ENCODE measurements at regions not wholly inside any gene's neighbourhood (a gene's known extent, or its start where the extent isn't known, plus 50 kb on each side); places are given as distances from the start of the nearest gene placed in this dataset.

DNA sequence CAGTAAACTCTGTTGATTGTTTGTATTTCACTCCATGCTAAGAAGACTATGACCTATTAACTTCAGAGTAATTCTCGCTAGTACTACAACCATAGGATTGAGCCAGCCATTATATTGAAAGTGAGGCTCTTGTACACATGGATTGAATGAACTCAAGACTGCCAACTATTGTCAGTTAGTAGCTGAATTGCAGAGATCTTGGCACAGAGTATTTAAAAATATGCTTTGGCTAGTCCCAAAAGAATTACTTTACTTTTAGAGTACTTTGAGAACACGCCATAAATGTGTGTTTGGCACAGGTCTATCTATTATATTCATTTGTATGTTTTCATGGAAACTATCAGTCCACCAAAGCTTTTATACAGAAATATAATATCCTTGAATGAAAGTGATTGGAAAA is 226.7 kb upstream of the DCBLD2 start:
- TF ChIP-seq, protein P1, sequence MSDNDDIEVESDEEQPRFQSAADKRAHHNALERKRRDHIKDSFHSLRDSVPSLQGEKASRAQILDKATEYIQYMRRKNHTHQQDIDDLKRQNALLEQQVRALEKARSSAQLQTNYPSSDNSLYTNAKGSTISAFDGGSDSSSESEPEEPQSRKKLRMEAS (IDR thresholded peaks at IDR 0.05): no peak
- TF ChIP-seq REST (IDR thresholded peaks at IDR 0.05; ENCODE audit: low read depth): no peak
- no peak for TF ChIP-seq CEBPB (IDR thresholded peaks at IDR 0.05)
- TF ChIP-seq RAD21 (IDR thresholded peaks at IDR 0.05; ENCODE audit: low read depth): no peak
- TF ChIP-seq EP300 (IDR thresholded peaks at IDR 0.05; ENCODE audit: borderline replicate concordance): no peak
- no peak for TF ChIP-seq FOXM1 (IDR thresholded peaks at IDR 0.05; ENCODE audit: borderline replicate concordance, low read depth)
- no peak for TF ChIP-seq TCF12 (IDR thresholded peaks at IDR 0.05; ENCODE audit: low read depth)
- no peak for TF ChIP-seq YY1 (IDR thresholded peaks at IDR 0.05; ENCODE audit: low read depth)
- TF ChIP-seq TAF1 (IDR thresholded peaks at IDR 0.05; ENCODE audit: low read depth): no peak

Measured in Ishikawa (cell line).